ENCODE measurements at regions not wholly inside any gene's neighbourhood (a gene's known extent, or its start where the extent isn't known, plus 50 kb on each side); places are given as distances from the start of the nearest gene placed in this dataset.

GRCh38 chr5:14060218-14060617 lies 82.9 kb upstream of the TRIO start:
- no peaks in the 10 kb centered on the region for H3K9me2 ChIP-seq (replicated peaks; ENCODE audit: low read length)
- no peaks in the 10 kb centered on the region for H3K79me2 ChIP-seq (ENCODE audit: low read length)
- intact Hi-C loops (cut with micrococcal nuclease) = no loop called here
- no peak overlapping the region for H3K4me2 ChIP-seq (ENCODE audit: low read length)
- peak overlapping the region; percentile 12; the same call in 1 of the 2 replicates for H3K27ac ChIP-seq (ENCODE audit: low read length)
- ATAC-seq = no peak
- TF ChIP-seq EZH2 (IDR thresholded peaks at IDR 0.05; ENCODE audit: low read length, unreplicated experiment) = no peak
- no peak for TF ChIP-seq EZH2phosphoT487 (IDR thresholded peaks at IDR 0.05; ENCODE audit: borderline replicate concordance, low read length)
- TF ChIP-seq CTCF (conservative IDR thresholded peaks at IDR 0.05; ENCODE audit: low read depth, low read length) = no peak
- no peak overlapping the region for H3K4me3 ChIP-seq (ENCODE audit: low read length)
- H3F3A ChIP-seq (ENCODE audit: low read length, unreplicated experiment) = no peaks in the 10 kb centered on the region
- no peaks in the 10 kb centered on the region for H3K36me3 ChIP-seq (ENCODE audit: low read depth, low read length)
- no peaks in the 10 kb centered on the region for H4K20me1 ChIP-seq (ENCODE audit: low read length)
- no peak overlapping the region for H2AFZ ChIP-seq (ENCODE audit: low read length)
- 0 out of 2 replicates have a peak, but pooled peaks cover 3% of the 10 kb centered on the region for H3K4me1 ChIP-seq (ENCODE audit: insufficient read depth, low read length)
- BruUV-seq (replicated peaks) = no TSS peak
- no peaks in the 10 kb centered on the region for H3K27me3 ChIP-seq (ENCODE audit: low read length)
- no peak overlapping the region for H3K9ac ChIP-seq (ENCODE audit: low read length)
- ChIA-PET POLR2A (ENCODE audit: unreplicated experiment) (no interaction called here), CTCF (no interaction called here)
- DNase-seq = no peak
- no peaks in the 10 kb centered on the region for H3K9me3 ChIP-seq (ENCODE audit: low read length)

- 0 out of 2 replicates have a peak, but pooled peaks cover 3% of the 10 kb centered on the region for H3K4me1 ChIP-seq (ENCODE audit: insufficient read depth, low read length)
- CTCF ChIA-PET = no interaction called here
- H4K20me1 ChIP-seq (ENCODE audit: low read length) = no peaks in the 10 kb centered on the region
- H3K4me2 ChIP-seq (ENCODE audit: low read length) = no peak overlapping the region
- H2AFZ ChIP-seq (ENCODE audit: low read length) = no peak overlapping the region
- no peaks in the 10 kb centered on the region for H3K36me3 ChIP-seq (ENCODE audit: low read depth, low read length)
- intact Hi-C loops (cut with micrococcal nuclease) = no loop called here
- no TSS peak for BruUV-seq (replicated peaks)
- H3K79me2 ChIP-seq (ENCODE audit: low read length) = no peaks in the 10 kb centered on the region
- H3F3A ChIP-seq (ENCODE audit: low read length, unreplicated experiment) = no peaks in the 10 kb centered on the region
- H3K9me3 ChIP-seq (ENCODE audit: low read length) = no peaks in the 10 kb centered on the region
- DNase-seq (peak; percentile 50), ATAC-seq (peak; percentile 60)
- no peaks in the 10 kb centered on the region for H3K9me2 ChIP-seq (replicated peaks; ENCODE audit: low read length)
- no peak overlapping the region for H3K9ac ChIP-seq (ENCODE audit: low read length)
- H3K4me3 ChIP-seq (ENCODE audit: low read length) = no peak overlapping the region
- H3K27ac ChIP-seq (ENCODE audit: low read length) = peak overlapping the region; percentile 12; the same call in 1 of the 2 replicates
- H3K27me3 ChIP-seq (ENCODE audit: low read length) = no peaks in the 10 kb centered on the region
- TF ChIP-seq EZH2 (IDR thresholded peaks at IDR 0.05; ENCODE audit: low read length, unreplicated experiment) (no peak), CTCF (conservative IDR thresholded peaks at IDR 0.05; ENCODE audit: low read depth, low read length) (no peak), EZH2phosphoT487 (IDR thresholded peaks at IDR 0.05; ENCODE audit: borderline replicate concordance, low read length) (no peak)
- POLR2A ChIA-PET (ENCODE audit: unreplicated experiment) = no interaction called here
These were observed 83.3 kb upstream of the TRIO start for GRCh38 chr5:14059810-14060209.

GRCh38 chr5:14057289-14057688 lies 85.9 kb upstream of the TRIO start:
- ChIA-PET CTCF (no interaction called here), POLR2A (ENCODE audit: unreplicated experiment) (no interaction called here)
- Histone ChIP-seq H3K79me2 (ENCODE audit: low read length) (no peaks in the 10 kb centered on the region), H4K20me1 (ENCODE audit: low read length) (no peaks in the 10 kb centered on the region), H3F3A (ENCODE audit: low read length, unreplicated experiment) (no peaks in the 10 kb centered on the region), H3K9me3 (ENCODE audit: low read length) (no peaks in the 10 kb centered on the region), H3K27me3 (ENCODE audit: low read length) (no peaks in the 10 kb centered on the region), H3K9me2 (replicated peaks; ENCODE audit: low read length) (no peaks in the 10 kb centered on the region), H3K27ac (ENCODE audit: low read length) (no peak overlapping the region), H3K4me1 (ENCODE audit: insufficient read depth, low read length) (0 out of 2 replicates have a peak, but pooled peaks cover 3% of the 10 kb centered on the region), H2AFZ (ENCODE audit: low read length) (no peak overlapping the region), H3K4me2 (ENCODE audit: low read length) (no peak overlapping the region), H3K4me3 (ENCODE audit: low read length) (no peak overlapping the region), H3K36me3 (ENCODE audit: low read depth, low read length) (no peaks in the 10 kb centered on the region), H3K9ac (ENCODE audit: low read length) (no peak overlapping the region)
- DNase-seq (no peak), ATAC-seq (no peak)
- intact Hi-C loops (cut with micrococcal nuclease) = no loop called here
- no TSS peak for BruUV-seq (replicated peaks)
- TF ChIP-seq EZH2 (IDR thresholded peaks at IDR 0.05; ENCODE audit: low read length, unreplicated experiment) = no peak
- TF ChIP-seq CTCF (conservative IDR thresholded peaks at IDR 0.05; ENCODE audit: low read depth, low read length) = no peak
- no peak for TF ChIP-seq EZH2phosphoT487 (IDR thresholded peaks at IDR 0.05; ENCODE audit: borderline replicate concordance, low read length)

All from PC-3 (cell line).